ENCODE measurements at regions not wholly inside any gene's neighbourhood (a gene's known extent, or its start where the extent isn't known, plus 50 kb on each side); places are given as distances from the start of the nearest gene placed in this dataset.

DNA sequence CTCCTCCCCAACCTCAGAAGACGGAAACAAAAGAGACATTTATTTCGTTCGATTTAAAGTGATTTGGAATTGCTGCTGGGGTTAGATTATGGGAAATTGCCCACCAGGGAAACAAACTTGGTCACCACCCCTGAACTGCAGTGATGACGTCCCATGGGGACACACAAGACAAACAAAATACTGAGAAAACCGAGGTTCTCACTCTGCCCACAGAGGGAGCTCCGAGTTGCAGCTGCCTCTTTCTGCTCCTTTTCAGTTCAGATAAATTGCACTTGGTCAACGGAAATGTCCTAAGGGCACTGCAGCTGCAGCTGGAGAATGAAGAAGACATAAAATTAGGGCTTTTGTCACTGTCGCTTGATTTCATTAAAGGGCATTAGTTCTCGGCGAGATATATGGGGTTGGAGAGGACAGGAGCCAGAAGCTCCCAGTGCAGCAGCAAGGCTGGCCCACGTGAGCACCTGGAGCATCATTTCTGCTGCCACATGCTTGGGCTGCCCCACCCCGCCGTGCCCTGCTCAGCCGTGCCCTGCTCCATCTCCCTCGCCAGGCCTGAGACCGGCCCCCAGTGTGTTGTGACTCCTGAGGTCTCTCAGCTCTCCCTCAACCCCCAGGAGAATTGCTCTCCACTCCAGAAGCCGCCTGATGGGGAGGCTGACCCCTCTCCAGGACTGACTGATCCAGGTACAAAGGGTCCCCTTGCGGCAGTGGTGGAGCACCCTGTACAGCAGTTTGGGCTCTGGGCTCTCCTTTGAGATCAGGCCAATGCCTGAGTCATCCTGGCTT, 231.7 kb upstream of the AJAP1 start:
- DNase-seq (ENCODE audit: low read depth in 2 of 2) = no peak

DNA sequence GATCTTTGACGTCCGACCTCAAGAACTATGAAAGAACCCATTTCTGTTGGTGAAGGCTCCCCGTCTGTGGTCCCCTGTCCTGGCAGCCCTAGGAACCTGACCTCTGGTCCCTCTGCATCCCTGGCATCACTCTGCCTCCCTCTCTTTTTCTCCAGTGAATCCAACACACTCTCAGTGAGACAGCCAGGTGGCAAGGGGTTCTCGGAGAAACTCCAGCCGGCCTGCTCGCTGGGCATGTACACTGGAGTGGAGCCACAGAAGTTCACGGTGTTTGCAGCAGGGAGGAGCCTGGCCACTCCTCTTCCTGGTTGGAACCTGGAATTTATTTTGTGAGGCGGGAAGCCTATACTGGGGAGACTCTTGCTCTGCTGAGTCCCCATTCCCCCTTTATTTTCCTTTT, 230.2 kb upstream of the AJAP1 start:
- DNase-seq (ENCODE audit: low read depth in 2 of 2) = no peak

- no peak for DNase-seq (ENCODE audit: low read depth in 2 of 2)
These were observed 229.6 kb upstream of the AJAP1 start for GRCh38 chr1:4424766-4425165.

DNA sequence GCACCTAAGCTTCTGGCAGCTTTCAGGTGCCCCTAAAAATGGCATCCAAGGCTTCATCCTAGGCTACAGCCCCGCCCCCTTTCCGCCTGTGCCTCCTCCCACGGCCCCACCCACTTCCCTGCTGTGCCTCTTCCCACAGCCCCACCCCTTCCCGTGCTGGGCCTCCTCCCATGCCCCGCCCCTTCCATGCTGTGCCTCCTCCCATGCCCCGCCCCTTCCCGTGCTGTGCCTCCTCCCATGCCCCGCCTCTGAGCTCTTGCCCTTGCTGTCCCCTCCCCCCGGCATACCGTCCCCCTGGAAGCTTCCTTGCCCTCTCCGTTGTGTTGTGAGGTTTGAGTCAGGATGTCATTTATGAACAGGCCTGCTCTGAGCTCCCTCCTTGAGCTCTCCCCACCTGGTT, 228.5 kb upstream of the AJAP1 start:
- DNase-seq (ENCODE audit: low read depth in 2 of 2) = no peak

- DNase-seq (ENCODE audit: low read depth in 2 of 2) = no peak
These were observed 225.7 kb upstream of the AJAP1 start for GRCh38 chr1:4428711-4429110.

- DNase-seq (ENCODE audit: low read depth in 2 of 2) = no peak
These were observed 223.7 kb upstream of the AJAP1 start for GRCh38 chr1:4430406-4431365.

DNA sequence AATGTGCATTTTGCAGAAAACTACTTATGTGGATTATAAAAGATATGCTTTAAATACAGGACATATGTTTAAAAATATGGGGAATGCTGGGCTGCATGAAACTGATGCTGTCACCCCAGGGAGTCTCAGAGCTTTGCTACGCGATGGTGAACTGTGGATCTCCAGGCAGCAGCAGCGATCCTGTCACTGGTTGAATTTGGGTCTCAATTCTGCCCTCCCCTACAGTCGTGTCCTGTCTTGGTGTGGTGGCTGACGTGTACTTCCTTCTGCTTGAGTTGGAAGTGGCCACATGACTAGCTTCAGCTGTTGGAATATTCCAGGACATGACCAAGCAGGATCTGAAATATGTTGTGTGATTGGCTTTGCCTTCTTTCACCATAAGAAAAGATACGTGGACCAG, 222.9 kb upstream of the AJAP1 start:
- no peak for DNase-seq (ENCODE audit: low read depth in 2 of 2)

DNA sequence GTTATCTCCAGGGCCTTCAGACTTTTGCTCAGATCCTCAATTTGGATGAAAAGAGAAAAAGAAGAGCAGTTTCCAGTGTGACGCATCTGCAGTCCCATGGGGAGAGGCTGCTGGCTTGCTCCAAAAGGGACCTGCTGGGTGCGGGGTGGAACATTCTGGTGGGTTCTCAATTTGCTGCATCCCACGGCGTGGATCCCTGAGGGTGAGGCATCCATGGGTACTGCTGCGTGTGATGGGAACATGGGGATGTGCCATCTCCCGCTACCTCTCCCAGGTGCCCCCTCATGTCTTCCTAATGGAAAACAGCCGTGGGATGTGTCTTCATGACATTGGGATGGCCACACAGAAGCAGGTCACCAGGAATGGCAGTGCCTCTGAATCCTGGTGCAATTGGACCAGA, 221.3 kb upstream of the AJAP1 start:
- no peak for DNase-seq (ENCODE audit: low read depth in 2 of 2)

GRCh38 chr1:4444086-4444485, 210.3 kb upstream of the AJAP1 start:
- no peak for DNase-seq (ENCODE audit: low read depth in 2 of 2)

- no peak for DNase-seq (ENCODE audit: low read depth in 2 of 2)
These were observed 206.5 kb upstream of the AJAP1 start for GRCh38 chr1:4447778-4448420.

GRCh38 chr1:4449972-4450371, 204.4 kb upstream of the AJAP1 start:
- DNase-seq (ENCODE audit: low read depth in 2 of 2) = no peak

GRCh38 chr1:4452701-4453100, 201.7 kb upstream of the AJAP1 start:
- DNase-seq (ENCODE audit: low read depth in 2 of 2) = no peak

GRCh38 chr1:4460052-4460451, 194.4 kb upstream of the AJAP1 start:
- no peak for DNase-seq (ENCODE audit: low read depth in 2 of 2)

DNA sequence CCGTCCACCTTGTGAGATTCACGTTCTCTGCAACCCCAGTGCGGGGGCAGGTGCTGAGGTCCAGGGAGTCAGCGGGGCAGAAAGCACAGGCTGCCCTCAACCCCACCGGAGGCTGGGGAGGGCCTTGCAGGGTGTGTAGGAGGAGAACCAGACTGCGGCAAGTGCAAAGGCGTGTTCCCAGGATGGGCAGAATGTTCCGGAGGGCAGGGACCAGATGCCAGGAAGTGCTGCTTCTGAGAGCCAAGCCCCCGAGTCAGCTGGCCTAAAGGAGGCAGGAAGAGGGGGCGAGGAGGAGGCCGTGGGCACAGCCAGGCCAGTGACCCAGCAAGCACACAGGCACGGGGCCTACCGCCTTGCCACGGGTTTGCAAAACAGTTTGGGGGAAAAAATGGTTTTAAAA, 193.8 kb upstream of the AJAP1 start:
- no peak for DNase-seq (ENCODE audit: low read depth in 2 of 2)

- no peak for DNase-seq (ENCODE audit: low read depth in 2 of 2)
These were observed 192.6 kb upstream of the AJAP1 start for GRCh38 chr1:4461726-4462290.

DNA sequence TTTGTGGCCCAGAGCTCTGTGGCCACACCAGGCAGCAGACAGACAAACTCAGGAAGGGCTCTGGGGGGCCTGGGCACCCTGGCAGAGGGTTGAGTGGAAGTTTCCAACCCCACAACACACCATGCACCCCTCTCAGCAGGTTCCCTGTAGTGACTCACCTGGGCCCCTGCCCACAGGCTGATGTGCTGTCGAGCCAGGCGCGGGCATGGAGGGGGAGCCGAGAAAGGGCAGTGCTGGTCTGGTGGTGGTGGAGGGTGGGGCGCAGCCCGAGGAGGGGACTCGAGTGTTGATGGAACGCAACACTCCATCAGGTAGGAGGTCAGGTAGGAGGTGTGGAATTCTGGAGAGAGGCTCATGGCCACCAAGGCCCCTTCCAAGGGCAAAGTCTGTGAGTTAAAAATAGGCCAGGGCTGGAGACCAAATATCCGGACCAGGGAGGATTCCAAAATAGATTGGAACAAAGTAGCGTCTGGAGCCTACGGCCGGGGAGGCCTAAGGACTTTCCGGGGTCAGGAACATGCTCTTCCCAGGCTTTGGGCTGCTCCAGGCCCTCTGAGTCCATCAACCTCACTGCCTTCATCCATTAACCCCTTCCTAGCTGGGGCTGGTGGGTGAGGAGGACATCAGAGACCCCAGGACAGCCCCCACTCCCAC, 191.5 kb upstream of the AJAP1 start:
- no peak for DNase-seq (ENCODE audit: low read depth in 2 of 2)

DNA sequence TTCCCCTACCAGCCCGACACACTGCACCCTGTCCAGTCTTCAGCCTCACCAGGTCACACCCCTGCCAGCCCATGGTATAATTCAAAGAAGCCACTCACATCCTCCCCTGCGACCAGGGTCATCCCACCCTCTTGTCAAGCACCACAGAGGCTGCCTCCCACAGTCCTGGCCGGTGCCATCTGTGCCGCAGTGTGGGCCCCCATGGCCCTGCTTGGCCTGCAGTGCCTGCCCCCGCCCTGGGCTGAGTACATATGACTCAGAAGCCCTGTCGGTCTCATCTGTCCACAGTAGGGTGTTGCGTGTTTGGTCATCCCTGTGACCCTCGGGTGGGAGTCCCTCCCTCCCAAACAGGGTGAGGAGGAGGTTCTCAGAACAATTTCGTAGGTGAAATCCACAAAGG, 190.8 kb upstream of the AJAP1 start:
- no peak for DNase-seq (ENCODE audit: low read depth in 2 of 2)

DNA sequence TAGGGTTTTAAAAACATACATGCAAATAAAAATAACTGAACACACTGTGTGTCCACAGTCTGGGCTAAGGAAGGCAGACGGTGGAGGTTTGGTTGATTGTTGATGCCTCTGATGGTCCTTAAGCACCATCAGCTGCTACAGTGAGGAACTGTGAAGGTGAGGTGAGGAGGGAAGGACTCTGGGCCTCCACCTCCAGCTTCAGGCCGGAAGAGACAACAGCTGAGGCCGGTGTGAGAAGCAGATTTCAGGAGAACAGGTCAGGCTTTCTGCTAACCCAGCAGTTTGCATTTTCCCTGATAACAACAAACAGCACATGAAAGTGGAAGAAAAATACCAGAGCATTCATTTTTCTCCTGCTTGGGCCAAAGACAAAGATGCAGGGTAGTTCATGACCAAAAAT, 189.9 kb upstream of the AJAP1 start:
- DNase-seq (ENCODE audit: low read depth in 2 of 2) = no peak

DNA sequence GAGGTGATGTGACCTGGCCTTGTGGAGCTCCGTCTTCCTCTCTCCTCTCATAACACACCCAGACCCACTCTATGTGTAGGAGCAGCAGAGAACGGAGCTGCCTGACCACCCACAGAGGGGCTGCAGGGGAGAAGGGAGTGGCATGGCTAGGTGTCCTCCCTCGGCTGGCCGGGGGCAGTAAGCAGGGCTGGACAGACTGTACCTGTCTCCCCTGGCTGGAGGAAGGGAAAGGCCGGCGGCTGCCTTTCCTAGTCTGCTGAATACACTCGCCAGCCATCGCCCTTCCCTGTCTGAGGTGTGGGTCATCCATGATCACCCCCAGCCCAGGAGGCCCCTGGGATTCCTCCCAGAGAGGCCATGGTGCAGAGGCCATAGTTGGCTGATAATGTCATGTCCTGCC, 187.2 kb upstream of the AJAP1 start:
- DNase-seq (ENCODE audit: low read depth in 2 of 2) = no peak

DNA sequence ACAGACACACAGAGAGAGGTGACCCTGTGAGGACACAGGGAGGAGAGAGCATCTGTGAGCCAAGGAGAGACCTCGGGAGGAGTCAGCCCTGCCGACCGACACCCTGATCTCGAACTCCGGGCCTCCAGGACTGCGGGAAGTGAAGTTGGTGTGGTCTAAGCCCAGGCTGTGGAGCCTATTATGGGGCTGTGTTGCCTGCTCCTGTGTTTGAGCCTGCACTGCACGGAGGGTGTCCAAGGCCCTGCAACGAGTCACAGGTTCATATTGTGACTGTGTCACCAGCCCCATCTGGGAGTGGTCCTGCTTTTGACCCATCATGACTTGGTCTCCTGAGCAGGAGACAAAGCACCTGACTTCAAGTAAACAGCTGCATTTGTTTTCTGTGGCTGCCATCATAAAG, 186.0 kb upstream of the AJAP1 start:
- no peak for DNase-seq (ENCODE audit: low read depth in 2 of 2)

- DNase-seq (ENCODE audit: low read depth in 2 of 2) = no peak
These were observed 185.4 kb upstream of the AJAP1 start for GRCh38 chr1:4468804-4469514.
